Smooth muscle cell (in vitro differentiated cells): ENCODE measurements at regions not wholly inside any gene's neighbourhood (a gene's known extent, or its start where the extent isn't known, plus 50 kb on each side); places are given as distances from the start of the nearest gene placed in this dataset.
"Not testable (repeated sequence)": the region's sequence is repeated elsewhere in the genome, so short reads cannot be mapped to it uniquely, and the experiment has no call there.

Source experiments
- DNase-seq: peaks from one replicate; lab custom pipeline; 2025; ENCODE audit not compliant: unreplicated experiment; lab: John Stamatoyannopoulos, UW
- H2AFZ ChIP-seq: fragments of 200-600 bp; sonication (generic); 2 replicates; pipeline ENCODE4 v1.6.0; 2016; ENCODE audit warnings: antibody characterized with exemption, low read depth, mild to moderate bottlenecking
- H3F3A ChIP-seq: fragments of 200-600 bp; sonication (generic); 2 replicates; pipeline ENCODE4 v1.6.0; 2017; ENCODE audit warnings: antibody characterized with exemption, low read depth
- H3K27ac ChIP-seq: fragments of 200-600 bp; sonication (generic); 2 replicates; pipeline ENCODE4 v1.5.1; 2016; ENCODE audit warnings: low read depth, mild to moderate bottlenecking
- H3K27me3 ChIP-seq: fragments of 200-600 bp; sonication (generic); 2 replicates; pipeline ENCODE4 v1.6.1; 2016; ENCODE audit warnings: low read depth, mild to moderate bottlenecking
- H3K36me3 ChIP-seq: fragments of 200-600 bp; sonication (generic); 2 replicates; pipeline ENCODE4 v1.5.1; 2016; ENCODE audit warnings: low read depth
- H3K4me1 ChIP-seq: fragments of 200-600 bp; sonication (generic); 2 replicates; pipeline ENCODE4 v1.5.1; 2016; ENCODE audit warnings: low read depth
- H3K4me2 ChIP-seq: fragments of 200-600 bp; sonication (generic); 2 replicates; pipeline ENCODE4 v1.6.0; 2016; ENCODE audit warnings: mild to moderate bottlenecking
- H3K4me3 ChIP-seq: fragments of 200-600 bp; sonication (generic); 2 replicates; pipeline ENCODE4 v1.5.1; 2016; ENCODE audit warnings: mild to moderate bottlenecking
- H3K79me2 ChIP-seq: fragments of 200-600 bp; sonication (generic); 2 replicates; pipeline ENCODE4 v1.6.0; 2016; ENCODE audit warnings: low read depth, mild to moderate bottlenecking
- H3K9ac ChIP-seq: fragments of 200-600 bp; sonication (generic); 2 replicates; pipeline ENCODE4 v1.6.0; 2016; ENCODE audit warnings: low read depth
- H3K9me3 ChIP-seq: fragments of 200-600 bp; sonication (generic); replicated peaks from 2 replicates; pipeline ENCODE4 v1.5.1; 2016; ENCODE audit warnings: low read depth
- H4K20me1 ChIP-seq: fragments of 200-600 bp; sonication (generic); 2 replicates; pipeline ENCODE4 v1.6.0; 2016; ENCODE audit warnings: low read depth
- CTCF ChIP-seq: fragments of 200-600 bp; sonication (generic); IDR thresholded peaks from 2 replicates; pipeline ENCODE4 v1.5.1; 2017; ENCODE audit warnings: borderline replicate concordance, mild to moderate bottlenecking, antibody characterized with exemption; ENCODE audit not compliant: insufficient read depth, poor library complexity, severe bottlenecking
- WGBS: methylation state at CpG from one replicate; pipeline ENCODE4 v1.1.7; 2016; ENCODE audit warnings: low lambda C conversion rate; 5-methylcytosine and 5-hydroxymethylcytosine counted together

GRCh38 chr2:105536175-105536574 is 137.3 kb upstream of the FHL2 start:
- no peaks in the 10 kb centered on the region for H4K20me1 ChIP-seq
- H3K27me3 ChIP-seq = peaks cover 3% of the 10 kb centered on the region
- H3K4me2 ChIP-seq = no peak overlapping the region
- DNase-seq = no peak
- no peak overlapping the region for H3K4me3 ChIP-seq
- TF ChIP-seq CTCF = no peak
- H2AFZ ChIP-seq = no peak overlapping the region
- H3K9ac ChIP-seq = no peak overlapping the region
- H3K4me1 ChIP-seq = no peaks in the 10 kb centered on the region
- H3K36me3 ChIP-seq = no peaks in the 10 kb centered on the region
- WGBS = 69% methylated on average over 3 of the region's 3 CpGs
- no peaks in the 10 kb centered on the region for H3K79me2 ChIP-seq
- no peaks in the 10 kb centered on the region for H3K9me3 ChIP-seq
- H3K27ac ChIP-seq = no peak overlapping the region
- no peaks in the 10 kb centered on the region for H3F3A ChIP-seq

- not testable (repeated sequence) for H3K36me3 ChIP-seq, H3K27ac ChIP-seq, H2AFZ ChIP-seq, H3K9ac ChIP-seq, H3K4me3 ChIP-seq, H3F3A ChIP-seq, H3K9me3 ChIP-seq, H3K4me2 ChIP-seq, H3K79me2 ChIP-seq, DNase-seq, H3K4me1 ChIP-seq, H3K27me3 ChIP-seq, H4K20me1 ChIP-seq
These were observed 130.4 kb upstream of the FHL2 start for GRCh38 chr2:105529258-105529657.

- Histone ChIP-seq H4K20me1 (no peaks in the 10 kb centered on the region), H3K9me3 (no peaks in the 10 kb centered on the region), H3K4me1 (no peaks in the 10 kb centered on the region), H3K36me3 (no peaks in the 10 kb centered on the region), H3K79me2 (no peaks in the 10 kb centered on the region), H3K27ac (no peak overlapping the region), H3K4me2 (no peak overlapping the region), H3K9ac (no peak overlapping the region), H3K27me3 (peaks cover 6% of the 10 kb centered on the region), H3F3A (no peaks in the 10 kb centered on the region), H2AFZ (no peak overlapping the region), H3K4me3 (no peak overlapping the region)
- no peak for TF ChIP-seq CTCF
- WGBS = 78% methylated on average over 29 of the region's 30 CpGs
- no peak for DNase-seq
These were observed 127.4 kb upstream of the FHL2 start for GRCh38 chr2:105526000-105526925.

GRCh38 chr2:105525201-105525600 is 126.3 kb upstream of the FHL2 start:
- H3F3A ChIP-seq = no peaks in the 10 kb centered on the region
- no peak overlapping the region for H3K4me3 ChIP-seq
- no peaks in the 10 kb centered on the region for H4K20me1 ChIP-seq
- no peak for DNase-seq
- H3K79me2 ChIP-seq = no peaks in the 10 kb centered on the region
- no peaks in the 10 kb centered on the region for H3K4me1 ChIP-seq
- no peak overlapping the region for H3K4me2 ChIP-seq
- H2AFZ ChIP-seq = no peak overlapping the region
- peaks cover 6% of the 10 kb centered on the region for H3K27me3 ChIP-seq
- no peak overlapping the region for H3K27ac ChIP-seq
- no peaks in the 10 kb centered on the region for H3K9me3 ChIP-seq
- 96% methylated on average over 6 of the region's 6 CpGs for WGBS
- H3K9ac ChIP-seq = no peak overlapping the region
- H3K36me3 ChIP-seq = no peaks in the 10 kb centered on the region
- TF ChIP-seq CTCF = no peak
